ENCODE measurements at regions not wholly inside any gene's neighbourhood (a gene's known extent, or its start where the extent isn't known, plus 50 kb on each side); places are given as distances from the start of the nearest gene placed in this dataset.

GRCh38 chr5:130479045-130479804, 575.0 kb downstream of the CHSY3 start:
- peaks cover 4% of the 10 kb centered on the region; the same call in 2 of the 3 replicates for H3K36me3 Mint-ChIP-seq (ENCODE audit: low read depth)

GRCh38 chr5:130476325-130476724, 572.1 kb downstream of the CHSY3 start:
- H3K4me3 Mint-ChIP-seq: no peak overlapping the region

More at GRCh38 chr5:130479045-130479804, 575.0 kb downstream of the CHSY3 start:
- Histone ChIP-seq H4K20me1 (replicated peaks; ENCODE audit: insufficient read depth) (no peaks in the 10 kb centered on the region), H3K4me2 (no peak overlapping the region), H3K4me3 (no peak overlapping the region), H3K36me3 (ENCODE audit: insufficient read depth) (no peaks in the 10 kb centered on the region), H2AFZ (peak overlapping the region; percentile 93), H3K27ac (ENCODE audit: low read depth) (no peak overlapping the region), H3K79me2 (replicated peaks; ENCODE audit: insufficient read depth) (no peaks in the 10 kb centered on the region), H3F3A (replicated peaks; ENCODE audit: low read depth) (no peaks in the 10 kb centered on the region), H3K9me2 (ENCODE audit: insufficient read depth) (no peaks in the 10 kb centered on the region), H3K27me3 (ENCODE audit: insufficient read depth) (no peaks in the 10 kb centered on the region), H3K4me1 (ENCODE audit: insufficient read depth) (no peaks in the 10 kb centered on the region)
- peak; percentile 26 for DNase-seq (ENCODE audit: low spot score)
- Mint-ChIP-seq H3K27ac (no peak overlapping the region), H3K4me1 (no peaks in the 10 kb centered on the region), H3K4me3 (no peak overlapping the region), H3K9me3 (peaks cover 12% of the 10 kb centered on the region; the same call in 2 of the 3 replicates), H3K27me3 (ENCODE audit: insufficient read depth, low read depth, poor library complexity) (peaks cover 2% of the 10 kb centered on the region)
- TF ChIP-seq STAT1 (IDR thresholded peaks at IDR 0.05; ENCODE audit: unreplicated experiment) (no peak), JUNB (IDR thresholded peaks at IDR 0.05; ENCODE audit: unreplicated experiment) (no peak), CTCF (conservative IDR thresholded peaks at IDR 0.05; ENCODE audit: low read depth in 2 of 2) (peak in 1 of 2 experiments; percentile 35; a peak in 2 of 4 replicates)
- ATAC-seq: no peak; the same call in 2 of the 3 replicates

More at GRCh38 chr5:130476325-130476724, 572.1 kb downstream of the CHSY3 start:
- Mint-ChIP-seq H3K27ac (no peak overlapping the region), H3K4me1 (no peaks in the 10 kb centered on the region), H3K9me3 (peaks cover 22% of the 10 kb centered on the region; the same call in 2 of the 3 replicates), H3K27me3 (ENCODE audit: insufficient read depth, low read depth, poor library complexity) (peaks cover 3% of the 10 kb centered on the region), H3K36me3 (ENCODE audit: low read depth) (peaks cover 4% of the 10 kb centered on the region; the same call in 2 of the 3 replicates)
- no peak overlapping the region for H3K4me3 ChIP-seq
- DNase-seq (ENCODE audit: low spot score) (no peak), ATAC-seq (no peak)
- no peaks in the 10 kb centered on the region for H3K36me3 ChIP-seq (ENCODE audit: insufficient read depth)
- H3K27ac ChIP-seq (ENCODE audit: low read depth): no peak overlapping the region
- H3K9me2 ChIP-seq (ENCODE audit: insufficient read depth): no peaks in the 10 kb centered on the region
- no peaks in the 10 kb centered on the region for H3F3A ChIP-seq (replicated peaks; ENCODE audit: low read depth)
- H4K20me1 ChIP-seq (replicated peaks; ENCODE audit: insufficient read depth): no peaks in the 10 kb centered on the region
- no peaks in the 10 kb centered on the region for H3K79me2 ChIP-seq (replicated peaks; ENCODE audit: insufficient read depth)
- H3K27me3 ChIP-seq (ENCODE audit: insufficient read depth): no peaks in the 10 kb centered on the region
- no peak overlapping the region for H2AFZ ChIP-seq
- H3K4me2 ChIP-seq: no peak overlapping the region
- no peaks in the 10 kb centered on the region for H3K4me1 ChIP-seq (ENCODE audit: insufficient read depth)
- TF ChIP-seq CTCF (conservative IDR thresholded peaks at IDR 0.05; ENCODE audit: low read depth in 2 of 2) (no peak), ETS1 (IDR thresholded peaks at IDR 0.05) (no peak), ZNF462 (CRISPR knock-in tag; IDR thresholded peaks at IDR 0.05) (no peak), EZH2phosphoT487 (IDR thresholded peaks at IDR 0.05; ENCODE audit: unreplicated experiment) (no peak), POLR2AphosphoS5 (IDR thresholded peaks at IDR 0.05; ENCODE audit: low read depth) (no peak)

Measured in GM23338 (cell line).